HCT116 (cell line): ENCODE measurements at regions not wholly inside any gene's neighbourhood (a gene's known extent, or its start where the extent isn't known, plus 50 kb on each side); places are given as distances from the start of the nearest gene placed in this dataset.
"Not testable (repeated sequence)": the region's sequence is repeated elsewhere in the genome, so short reads cannot be mapped to it uniquely, and the experiment has no call there.

Experiments
- ATAC-seq: fragments of 200-7000 bp; cut with Tn5 transposase; 2 replicates; pipeline ENCODE4 v1.9.1; 2020; ENCODE audit warnings: mild to moderate bottlenecking, moderate library complexity
- BruUV-seq: library from RNA; stranded (reverse); fragments of 400-500 nt; replicated peaks from 2 replicates; lab custom pipeline; 2021; lab: Mats Ljungman, UMichigan
- CTCF ChIA-PET: fragments of 300-600 bp; sonication (Branson Sonifier 250); formaldehyde crosslinking; loops from one replicate; lab custom pipeline; 2021; ENCODE audit warnings: antibody characterized with exemption; lab: Charles Lee
- POLR2A ChIA-PET: fragments of 300-600, 350-600 bp; sonication (Branson Sonifier 250); formaldehyde crosslinking; loops from one replicate; lab custom pipeline; 2021; ENCODE audit warnings: antibody characterized with exemption; lab: Charles Lee
- RAD21 ChIA-PET, 2 experiments: fragments of 300-600 bp; sonication (Branson Sonifier 250); formaldehyde crosslinking; loops; one replicate each; lab custom pipeline; 2023; ENCODE audit warnings: low total read pairs in 2 of 2; ENCODE audit not compliant: uncharacterized antibody in 2 of 2, unreplicated experiment in 2 of 2, low non-redundant PET in 1 of 2; lab: Charles Lee
- DNase-seq: peaks from one replicate; pipeline ENCODE4 v3.0.0-alpha.2; 2010; ENCODE audit warnings: low read depth, low spot score
- H2AFZ ChIP-seq: fragments of 200-600 bp; shearing (Covaris generic), sonication (generic); 2 replicates; pipeline ENCODE4 v1.6.1; 2017; ENCODE audit warnings: low read depth, mixed run types, mixed read lengths, antibody characterized with exemption, low read length; ENCODE audit not compliant: poor library complexity, severe bottlenecking
- H3K27ac ChIP-seq: 2 replicates; pipeline ENCODE4 v1.5.1; 2012; ENCODE audit warnings: low read depth, low read length
- H3K27me3 ChIP-seq: fragments of 200-600 bp; sonication (generic); 2 replicates; pipeline ENCODE4 v1.6.1; 2016; ENCODE audit warnings: mixed run types, low read length, mixed read lengths; ENCODE audit not compliant: insufficient read depth
- H3K36me3 ChIP-seq, 2 experiments: fragments of 200-500 bp in 1 of 2; fragments of 200-600 bp in 1 of 2; sonication (Bioruptor generic) in 1 of 2; sonication (generic) in 1 of 2; 2 replicates each; pipeline versions ENCODE4 v1.5.1 to v1.6.1; 2014 to 2016; ENCODE audit warnings: low read length in 2 of 2, inconsistent platforms in 1 of 2, mixed read lengths in 1 of 2, mixed run types in 1 of 2; ENCODE audit not compliant: insufficient read depth in 2 of 2, control insufficient read depth in 1 of 2
- H3K4me1 ChIP-seq, 2 experiments: fragments of 200-600 bp in 1 of 2; sonication (generic) in 1 of 2; 2 replicates each; pipeline versions ENCODE4 v1.5.1 to v1.6.1; 2012 to 2017; ENCODE audit warnings: low read length in 2 of 2, inconsistent platforms in 1 of 2, mild to moderate bottlenecking in 1 of 2, mixed read lengths in 1 of 2, mixed run types in 1 of 2, moderate library complexity in 1 of 2; ENCODE audit not compliant: insufficient read depth in 2 of 2, control insufficient read depth in 1 of 2
- H3K4me2 ChIP-seq: fragments of 200-600 bp; sonication (generic); 2 replicates; pipeline ENCODE4 v1.6.1; 2017; ENCODE audit warnings: mixed run types, low read length, mixed read lengths
- H3K4me3 ChIP-seq, 2 experiments: fragments of 200-600 bp in 1 of 2; sonication (generic) in 1 of 2; replicated peaks in 1 of 2; 2 replicates each; pipeline ENCODE4 v1.5.1; 2011 to 2016; ENCODE audit warnings: low read length in 2 of 2, control low read depth in 1 of 2, low read depth in 1 of 2, mild to moderate bottlenecking in 1 of 2, mixed read lengths in 1 of 2, mixed run types in 1 of 2
- H3K79me2 ChIP-seq: fragments of 200-600 bp; sonication (generic); 2 replicates; pipeline ENCODE4 v1.6.1; 2017; ENCODE audit warnings: mild to moderate bottlenecking, mixed run types, low read length, moderate library complexity, mixed read lengths; ENCODE audit not compliant: insufficient read depth
- H3K9ac ChIP-seq: fragments of 200-600 bp; sonication (generic); 2 replicates; pipeline ENCODE4 v1.6.1; 2016; ENCODE audit warnings: low read length, mixed read lengths
- H3K9me2 ChIP-seq: fragments of 200-600 bp; sonication (generic), shearing (Covaris generic); 2 replicates; pipeline ENCODE4 v1.6.1; 2017; ENCODE audit warnings: mixed run types, mild to moderate bottlenecking, moderate library complexity; ENCODE audit not compliant: insufficient read depth
- H3K9me3 ChIP-seq, 2 experiments: fragments of 200-500 bp in 1 of 2; fragments of 200-600 bp in 1 of 2; sonication (Bioruptor generic) in 1 of 2; sonication (generic) in 1 of 2; 2 replicates each; pipeline ENCODE4 v1.6.1; 2014 to 2017; ENCODE audit warnings: low read length in 2 of 2, mixed read lengths in 2 of 2, inconsistent platforms in 1 of 2, low read depth in 1 of 2, mild to moderate bottlenecking in 1 of 2, mixed run types in 1 of 2, moderate library complexity in 1 of 2; ENCODE audit not compliant: control insufficient read depth in 1 of 2, insufficient read depth in 1 of 2
- H4K20me1 ChIP-seq: fragments of 200-600 bp; sonication (generic), shearing (Covaris generic); 2 replicates; pipeline ENCODE4 v1.6.1; 2017; ENCODE audit warnings: mixed run types, mild to moderate bottlenecking, moderate library complexity; ENCODE audit not compliant: insufficient read depth
- CBX3 ChIP-seq: IDR thresholded peaks from 2 replicates; pipeline ENCODE4 v1.6.1; 2012; ENCODE audit warnings: low read depth
- POLR2A ChIP-seq: IDR thresholded peaks from 2 replicates; pipeline ENCODE4 v1.7.0; 2011; ENCODE audit warnings: borderline replicate concordance; ENCODE audit not compliant: insufficient read depth, insufficient read length; ENCODE audit errors: extremely low read depth
- RAD21 ChIP-seq: IDR thresholded peaks from 2 replicates; pipeline ENCODE4 v1.6.1; 2012; ENCODE audit warnings: low read depth, mild to moderate bottlenecking
- REST ChIP-seq: IDR thresholded peaks from 2 replicates; pipeline ENCODE4 v1.6.1; 2012; ENCODE audit warnings: low read depth
- SP1 ChIP-seq: IDR thresholded peaks from 2 replicates; pipeline ENCODE4 v1.6.1; 2012; ENCODE audit warnings: low read depth
- TCF7L2 ChIP-seq: IDR thresholded peaks from 2 replicates; pipeline ENCODE4 v1.7.0; 2011; ENCODE audit warnings: borderline replicate concordance, inconsistent platforms; ENCODE audit not compliant: insufficient read depth, insufficient read length; ENCODE audit errors: extremely low read depth
- ZBTB33 ChIP-seq: IDR thresholded peaks from 2 replicates; pipeline ENCODE4 v1.6.1; 2011; ENCODE audit warnings: mild to moderate bottlenecking, low read length, moderate library complexity; ENCODE audit not compliant: insufficient replicate concordance; ENCODE audit errors: extremely low read depth
- ZFX ChIP-seq: fragments of 450-650 bp; IDR thresholded peaks from 2 replicates; pipeline ENCODE4 v1.6.1; 2017
- intact Hi-C: fragments of 100-400 bp; cut with micrococcal nuclease; formaldehyde crosslinking; loops from 2 replicates; pipeline ENCODE4 v1.10.0; 2022

- H3K27me3 ChIP-seq, RAD21 ChIA-PET, ATAC-seq, DNase-seq, H2AFZ ChIP-seq, H3K9me3 ChIP-seq, CTCF ChIA-PET, H3K27ac ChIP-seq, H4K20me1 ChIP-seq, H3K4me3 ChIP-seq, BruUV-seq, POLR2A ChIA-PET, H3K9me2 ChIP-seq, H3K36me3 ChIP-seq, intact Hi-C loops, H3K4me1 ChIP-seq, H3K9ac ChIP-seq, H3K4me2 ChIP-seq, H3K79me2 ChIP-seq: not testable (repeated sequence)
Observed at GRCh38 chr3:176326894-176327490, 870.3 kb downstream of the TBL1XR1 start.

- H3K9ac ChIP-seq, ATAC-seq, H3K4me2 ChIP-seq, H4K20me1 ChIP-seq, H2AFZ ChIP-seq, RAD21 ChIA-PET, H3K9me3 ChIP-seq, H3K36me3 ChIP-seq, POLR2A ChIA-PET, intact Hi-C loops, CTCF ChIA-PET, H3K27ac ChIP-seq, H3K79me2 ChIP-seq, BruUV-seq, H3K27me3 ChIP-seq, H3K9me2 ChIP-seq, DNase-seq, H3K4me3 ChIP-seq, H3K4me1 ChIP-seq: not testable (repeated sequence)
Observed at GRCh38 chr3:176321532-176321931, 875.8 kb downstream of the TBL1XR1 start.

- H3K4me3 ChIP-seq: no peak overlapping the region
- no peaks in the 10 kb centered on the region for H3K27me3 ChIP-seq
- H3K79me2 ChIP-seq: no peaks in the 10 kb centered on the region
- RAD21 ChIA-PET: no interaction called here
- H3K4me2 ChIP-seq: no peak overlapping the region
- CTCF ChIA-PET: no interaction called here
- no peak overlapping the region for H3K9ac ChIP-seq
- no TSS peak for BruUV-seq
- H3K9me2 ChIP-seq: no peaks in the 10 kb centered on the region
- H3K4me1 ChIP-seq: no peaks in the 10 kb centered on the region
- H3K27ac ChIP-seq: no peak overlapping the region
- no peaks in the 10 kb centered on the region for H4K20me1 ChIP-seq
- DNase-seq: no peak
- intact Hi-C loops: no loop called here
- no peak for ATAC-seq
- no peaks in the 10 kb centered on the region for H3K36me3 ChIP-seq
- H3K9me3 ChIP-seq: no peaks in the 10 kb centered on the region
- no peak overlapping the region for H2AFZ ChIP-seq
- POLR2A ChIA-PET: no interaction called here
- no peak for TF ChIP-seq TCF7L2
- TF ChIP-seq RAD21: no peak
- TF ChIP-seq POLR2A: no peak
- TF ChIP-seq ZFX: no peak
- no peak for TF ChIP-seq REST
- TF ChIP-seq CBX3: no peak
- TF ChIP-seq SP1: no peak
- TF ChIP-seq ZBTB33: no peak
Observed at GRCh38 chr3:176321099-176321498, 876.2 kb downstream of the TBL1XR1 start.
